NOMO-1 (cell line): ENCODE measurements at regions not wholly inside any gene's neighbourhood (a gene's known extent, or its start where the extent isn't known, plus 50 kb on each side); places are given as distances from the start of the nearest gene placed in this dataset.
"Not testable (repeated sequence)": the region's sequence is repeated elsewhere in the genome, so short reads cannot be mapped to it uniquely, and the experiment has no call there.

ENCODE experiments used
- DNase-seq, 2 experiments: peaks; one replicate each; lab custom pipeline; 2025; ENCODE audit not compliant: unreplicated experiment in 2 of 2; lab: John Stamatoyannopoulos, UW

DNA sequence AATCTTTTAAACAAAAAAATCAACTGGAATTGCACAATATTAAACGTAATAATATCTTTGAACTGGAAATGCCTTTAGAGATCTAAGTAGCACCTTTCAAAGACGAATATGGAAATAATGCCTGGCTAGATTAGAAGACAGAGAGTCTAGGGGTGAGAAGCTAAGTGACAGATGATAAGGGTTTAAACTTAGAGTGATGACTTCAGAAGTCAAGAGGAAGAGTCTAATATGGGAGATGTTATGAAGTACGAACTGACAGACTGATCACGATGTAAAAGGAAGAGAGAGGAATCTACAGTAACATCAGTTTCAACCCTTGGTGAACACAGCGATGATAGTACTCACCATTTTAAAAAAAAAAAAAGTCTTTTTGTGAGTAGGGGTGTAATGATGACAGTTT lies 57.9 kb downstream of the HINT1 start:
- DNase-seq, result no peak

DNA sequence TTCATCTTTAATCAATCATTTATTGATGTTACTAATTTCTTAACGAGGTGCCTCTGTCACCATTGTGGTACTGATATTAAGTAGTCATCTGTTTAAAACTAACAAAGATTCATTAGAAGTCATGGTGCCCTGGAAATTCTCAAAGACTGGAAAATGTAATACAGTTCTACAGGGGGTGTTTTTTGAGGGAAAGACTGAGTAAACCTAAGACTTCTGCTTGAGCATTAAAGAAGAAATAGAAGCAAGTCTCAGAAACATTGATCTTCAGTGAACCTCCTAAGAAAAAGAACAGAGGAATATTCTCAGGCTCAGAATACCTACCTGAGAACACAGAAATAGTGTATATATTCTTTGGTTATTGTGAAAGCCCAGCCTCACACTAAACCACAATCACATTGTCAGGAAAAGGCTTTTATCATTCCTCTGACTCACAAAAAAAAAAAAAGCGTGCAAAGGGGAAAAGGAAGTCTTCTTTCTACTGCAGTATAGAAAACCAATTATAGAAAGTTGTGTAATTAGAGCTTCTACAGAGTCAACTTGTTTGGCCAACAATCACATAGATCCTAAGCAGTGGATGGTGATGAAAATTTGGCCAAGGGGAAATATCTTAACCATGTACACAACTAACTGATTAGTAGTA lies 60.8 kb downstream of the HINT1 start:
- DNase-seq, result peak; percentile 86 to 97

GRCh38 chr5:131096774-131097710 lies 68.0 kb downstream of the HINT1 start:
- no peak for DNase-seq

- DNase-seq, result not testable (repeated sequence)
Measured at GRCh38 chr5:131095561-131095960, 69.5 kb downstream of the HINT1 start.

DNA sequence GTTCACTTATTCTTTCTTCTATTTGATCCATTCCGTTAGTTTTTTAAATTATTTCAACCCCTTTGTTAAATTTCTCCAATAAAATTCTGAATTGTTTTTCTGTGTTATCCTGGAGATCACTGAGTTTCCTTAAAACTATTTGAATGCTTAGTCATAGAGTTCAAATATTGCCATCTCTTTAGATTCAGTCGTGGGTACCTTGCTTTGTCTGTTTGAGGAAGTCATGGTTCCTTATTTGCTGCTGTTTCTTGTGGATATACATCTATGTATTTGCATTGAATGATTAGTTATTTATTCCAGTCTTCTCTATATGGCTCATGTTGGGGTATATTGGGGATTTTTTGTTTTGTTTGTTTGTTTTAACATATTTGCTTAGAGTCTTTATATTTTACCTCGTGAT lies 80.6 kb downstream of the HINT1 start:
- peak in 1 of 2 experiments; percentile 30 for DNase-seq

GRCh38 chr5:131081913-131082488 lies 83.1 kb downstream of the HINT1 start:
- no peak for DNase-seq

- no peak for DNase-seq
Measured at GRCh38 chr5:131081374-131081773, 83.7 kb downstream of the HINT1 start.

DNA sequence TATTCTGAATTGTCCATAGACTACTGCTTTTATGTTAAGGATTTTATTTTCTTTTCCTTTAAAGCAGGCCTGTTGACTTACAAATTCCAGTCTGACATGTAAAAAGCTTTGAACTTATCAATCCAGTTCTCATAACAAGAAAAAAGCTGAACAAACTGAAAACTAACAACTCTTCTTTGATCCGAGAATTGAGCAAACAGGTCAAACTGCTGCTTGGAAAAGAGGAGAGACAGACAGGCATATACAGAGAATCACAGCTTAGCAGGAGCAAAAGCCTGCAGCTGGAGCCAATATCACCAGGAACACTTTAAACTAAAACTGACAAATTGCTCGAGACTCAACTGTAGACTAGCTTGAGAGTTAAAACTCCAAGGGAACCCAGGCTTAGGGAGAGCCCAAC lies 85.8 kb downstream of the HINT1 start:
- no peak for DNase-seq

GRCh38 chr5:131068893-131069643 lies 96.0 kb downstream of the HINT1 start:
- DNase-seq, result no peak

- DNase-seq, result peak in 1 of 2 experiments; percentile 51
Measured at GRCh38 chr5:131068076-131068475, 97.0 kb downstream of the HINT1 start.

- peak; percentile 25 to 93 for DNase-seq
Measured at GRCh38 chr5:131067636-131068035, 97.4 kb downstream of the HINT1 start.

DNA sequence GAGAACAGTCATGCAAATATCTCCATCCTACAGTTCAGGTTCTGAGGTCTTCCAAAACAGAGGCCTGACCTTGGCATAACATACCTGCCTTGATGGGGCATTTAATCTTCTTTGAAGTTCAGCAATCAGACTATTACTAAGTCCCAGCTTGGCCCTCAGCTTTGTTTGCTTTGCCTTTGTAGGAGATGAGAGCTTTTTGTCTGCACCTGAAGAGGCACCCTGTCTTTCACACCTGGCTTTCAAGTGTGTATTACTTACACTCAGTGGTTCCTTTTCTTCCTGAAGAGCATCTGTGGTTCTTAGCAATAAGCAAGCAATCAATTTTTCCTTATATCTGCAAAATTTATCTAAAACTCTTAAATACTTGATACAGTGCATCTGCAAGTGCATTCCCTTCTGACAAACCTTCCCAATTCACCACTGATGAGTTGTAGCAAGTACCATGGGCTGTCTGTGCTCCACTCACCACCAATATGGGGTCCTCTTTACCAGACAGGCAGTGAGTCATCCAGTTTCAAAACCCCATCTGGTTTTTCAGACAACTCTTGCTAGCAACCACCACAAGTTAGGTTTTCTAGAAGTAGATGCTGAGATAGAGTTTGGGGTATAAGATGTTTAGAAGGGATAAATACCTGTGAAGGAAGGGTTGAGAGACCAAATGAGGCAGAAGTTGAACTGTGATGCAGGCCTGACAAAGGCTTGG lies 100.2 kb downstream of the HINT1 start:
- DNase-seq, result no peak

DNA sequence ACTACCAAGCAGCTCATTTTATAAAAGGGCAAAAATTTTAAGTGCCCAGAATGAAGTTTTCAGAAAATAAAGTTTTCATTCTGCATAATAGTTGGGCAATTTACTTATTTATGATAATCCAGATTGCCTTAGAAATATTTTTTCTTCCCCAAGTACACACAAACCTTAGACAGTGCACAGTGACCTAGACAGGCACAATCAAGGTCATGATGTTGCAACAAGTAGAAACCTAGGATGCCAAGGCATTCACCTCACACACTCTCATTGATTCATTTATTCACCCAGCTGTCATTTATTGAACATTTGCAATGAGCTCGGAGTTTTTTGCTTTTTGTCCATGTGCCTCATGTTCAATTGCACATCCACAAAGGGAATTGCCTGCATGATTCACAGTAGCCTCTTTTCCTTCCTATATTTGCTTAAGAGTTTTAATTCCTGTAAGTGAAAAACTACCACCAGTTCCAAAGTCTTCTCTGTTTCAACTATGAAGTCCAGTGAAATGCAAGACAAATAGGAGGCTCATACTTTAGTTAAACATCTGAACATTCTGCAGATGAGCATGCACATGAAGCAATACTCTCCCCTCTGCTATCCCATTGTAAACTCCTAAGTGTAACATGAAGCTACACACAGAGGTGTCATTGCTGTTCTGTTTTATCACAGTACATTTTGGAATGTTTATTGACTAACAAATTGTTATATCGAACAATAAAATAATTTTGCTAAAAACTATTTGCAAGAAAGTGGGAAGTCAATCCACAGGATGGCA lies 122.9 kb downstream of the HINT1 start:
- DNase-seq, result no peak

GRCh38 chr5:131023498-131023865 lies 141.6 kb downstream of the HINT1 start:
- DNase-seq, result no peak

DNA sequence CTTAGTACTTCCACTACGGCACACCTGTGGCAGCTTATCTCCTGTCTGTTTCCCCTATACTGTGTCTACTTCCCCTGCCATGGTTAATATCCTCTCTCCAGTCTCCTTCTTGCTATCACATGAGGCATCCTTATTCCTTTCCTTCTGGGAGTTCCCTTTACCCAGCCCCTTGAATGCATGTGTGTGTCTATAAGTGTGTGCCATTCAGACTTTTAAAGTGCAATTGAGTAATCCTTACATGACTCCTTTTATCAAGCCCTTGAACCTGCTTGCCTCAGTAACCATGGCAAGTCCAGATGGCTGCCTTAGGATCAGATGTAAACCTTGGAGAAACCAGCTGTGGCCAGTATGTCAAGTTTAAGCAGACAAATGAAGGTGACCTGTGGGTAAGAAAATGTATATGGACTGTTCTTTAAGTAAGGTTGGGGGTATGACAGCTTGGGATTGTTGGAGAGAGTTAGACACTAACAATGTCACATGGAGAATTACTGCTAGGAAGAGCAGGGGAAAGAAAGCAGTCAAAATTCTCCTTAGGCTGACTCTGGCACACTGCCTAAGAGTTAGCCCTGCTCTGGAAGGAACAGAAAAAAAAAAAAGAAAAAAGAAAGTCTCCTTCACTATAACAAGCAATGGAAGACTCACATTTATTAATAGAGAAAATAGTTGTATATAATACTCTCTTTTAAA lies 142.1 kb downstream of the HINT1 start:
- DNase-seq, result no peak

GRCh38 chr5:131021646-131022045 lies 143.4 kb downstream of the HINT1 start:
- peak in 1 of 2 experiments; percentile 20 for DNase-seq

DNA sequence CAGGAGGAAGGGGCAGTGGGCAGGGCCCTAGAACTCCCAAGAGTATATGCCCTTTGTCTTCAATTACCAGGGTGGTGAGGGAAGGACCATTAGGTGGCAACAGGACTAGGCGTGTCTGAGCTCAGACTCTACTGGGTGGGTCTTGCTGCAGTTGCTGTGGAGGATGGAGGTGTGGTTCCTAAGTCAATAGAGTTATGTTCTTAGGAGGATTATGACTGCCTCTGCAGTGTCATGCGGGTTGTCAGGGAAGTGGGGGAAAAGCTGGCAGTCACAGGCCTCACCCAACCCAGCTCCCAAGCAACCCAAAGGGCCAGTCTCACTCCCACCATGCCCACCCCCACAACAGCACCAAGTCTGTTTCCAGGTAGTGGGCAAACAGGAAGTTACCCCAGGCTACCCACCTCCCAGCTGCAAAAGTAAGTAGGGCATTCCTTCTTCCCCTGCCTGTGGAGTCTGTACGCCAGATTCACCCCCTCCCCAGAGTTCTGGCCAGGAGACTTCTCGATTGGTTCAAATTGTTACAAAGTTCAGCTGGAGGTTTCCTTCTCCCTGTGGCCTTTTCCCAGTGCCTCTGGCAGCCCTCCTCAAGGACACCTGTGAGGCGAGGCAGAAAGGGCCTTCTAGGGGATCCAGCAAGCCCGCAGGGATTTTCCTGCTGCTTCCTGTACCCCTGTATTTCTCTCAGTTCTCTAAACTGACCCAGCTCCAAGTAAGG lies 145.3 kb downstream of the HINT1 start:
- no peak for DNase-seq

DNA sequence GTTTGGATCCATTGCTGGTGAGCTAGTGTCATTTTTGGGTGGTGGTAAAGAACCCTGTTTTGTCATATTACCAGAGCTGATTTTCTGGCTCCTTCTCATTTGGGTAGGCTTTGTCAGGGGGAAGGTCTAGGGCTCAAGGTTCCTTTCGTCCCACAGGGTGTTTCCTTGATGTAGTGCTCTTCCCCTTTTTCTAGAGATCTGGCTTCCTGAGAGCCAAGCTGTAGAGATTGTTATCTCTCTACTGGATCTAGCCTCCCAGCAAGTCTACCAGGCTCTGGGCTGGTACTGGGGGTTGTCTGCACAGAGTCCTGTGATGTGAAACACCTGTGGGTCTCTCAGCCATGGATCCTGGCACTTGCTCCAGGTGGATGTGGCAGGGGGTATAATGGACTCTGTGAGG lies 145.9 kb downstream of the HINT1 start:
- no peak for DNase-seq
